HCT116 (cell line): ENCODE measurements at regions not wholly inside any gene's neighbourhood (a gene's known extent, or its start where the extent isn't known, plus 50 kb on each side); places are given as distances from the start of the nearest gene placed in this dataset.
"Not testable (repeated sequence)": the region's sequence is repeated elsewhere in the genome, so short reads cannot be mapped to it uniquely, and the experiment has no call there.

Experiments
- CEBPB ChIP-seq: IDR thresholded peaks from 2 replicates; pipeline ENCODE4 v1.6.1; 2012; ENCODE audit warnings: low read depth
- EGR1 ChIP-seq: IDR thresholded peaks from 2 replicates; pipeline ENCODE4 v1.6.1; 2012; ENCODE audit warnings: low read depth
- ELF1 ChIP-seq: IDR thresholded peaks from 2 replicates; pipeline ENCODE4 v1.6.1; 2012; ENCODE audit warnings: low read depth, borderline replicate concordance
- EZH2phosphoT487 ChIP-seq: fragments of 200-600 bp; IDR thresholded peaks from 2 replicates; pipeline ENCODE4 v1.6.1; 2018; ENCODE audit warnings: antibody characterized with exemption, borderline replicate concordance
- POLR2A ChIP-seq: IDR thresholded peaks from 2 replicates; pipeline ENCODE4 v1.7.0; 2011; ENCODE audit warnings: borderline replicate concordance; ENCODE audit not compliant: insufficient read depth, insufficient read length; ENCODE audit errors: extremely low read depth
- POLR2AphosphoS5 ChIP-seq: IDR thresholded peaks from 2 replicates; pipeline ENCODE4 v1.6.1; 2011; ENCODE audit warnings: mild to moderate bottlenecking, low read depth, low read length, moderate library complexity
- SIN3A ChIP-seq: IDR thresholded peaks from 2 replicates; pipeline ENCODE4 v1.6.1; 2012; ENCODE audit warnings: low read depth
- TCF7L2 ChIP-seq: IDR thresholded peaks from 2 replicates; pipeline ENCODE4 v1.7.0; 2011; ENCODE audit warnings: borderline replicate concordance, inconsistent platforms; ENCODE audit not compliant: insufficient read depth, insufficient read length; ENCODE audit errors: extremely low read depth
- ZNF274 ChIP-seq: fragments of 200-500 bp; sonication (Bioruptor generic); IDR thresholded peaks from 2 replicates; pipeline ENCODE4 v1.6.1; 2014; ENCODE audit warnings: mild to moderate bottlenecking, low read depth, low read length, inconsistent platforms
- TF ChIP-seq, protein P1 (sequence below): IDR thresholded peaks from 2 replicates; pipeline ENCODE4 v1.6.1; 2012
- TF ChIP-seq, protein P2 (sequence below): IDR thresholded peaks from 2 replicates; pipeline ENCODE4 v1.6.1; 2012; ENCODE audit warnings: low read depth
- TF ChIP-seq, protein P3 (sequence below), 3 experiments: fragments of 200-600 bp in 1 of 3; sonication (generic) in 1 of 3; IDR thresholded peaks in 2 of 3; conservative IDR thresholded peaks in 1 of 3; 2 replicates each; pipeline ENCODE4 v1.5.1; 2012 to 2017; ENCODE audit warnings: low read depth in 2 of 3, low read length in 2 of 3, antibody characterized with exemption in 1 of 3, borderline replicate concordance in 1 of 3, control low read depth in 1 of 3, mild to moderate bottlenecking in 1 of 3, mixed read lengths in 1 of 3, mixed run types in 1 of 3, moderate library complexity in 1 of 3; ENCODE audit not compliant: insufficient read depth in 1 of 3
- TF ChIP-seq, protein P4 (sequence below): IDR thresholded peaks from 2 replicates; pipeline ENCODE4 v1.6.1; 2012

DNA sequence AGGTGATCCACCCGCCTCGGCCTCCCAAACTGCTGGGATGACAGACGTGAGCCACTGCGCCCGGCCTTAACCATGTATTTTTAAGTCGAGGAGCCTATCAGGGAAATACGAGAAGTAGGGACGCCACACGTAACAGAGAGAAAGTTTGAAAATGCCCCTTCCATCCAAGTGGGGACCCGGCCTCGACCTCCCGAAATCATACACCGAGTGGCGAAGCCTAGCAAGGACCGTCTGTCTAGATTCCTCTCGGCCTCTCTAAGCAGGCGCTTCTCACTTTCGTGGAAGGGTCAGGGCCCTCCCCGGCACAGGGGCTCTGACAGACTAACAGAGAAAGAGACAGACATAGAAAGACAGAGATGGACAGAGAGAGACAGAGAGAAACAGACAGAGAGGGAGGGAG, 1503.6 kb upstream of the DEFB115 start:
- TF ChIP-seq POLR2AphosphoS5, CEBPB, POLR2A, EZH2phosphoT487, EGR1, TCF7L2, ZNF274, ELF1, SIN3A: not testable (repeated sequence)
- TF ChIP-seq, protein P1, sequence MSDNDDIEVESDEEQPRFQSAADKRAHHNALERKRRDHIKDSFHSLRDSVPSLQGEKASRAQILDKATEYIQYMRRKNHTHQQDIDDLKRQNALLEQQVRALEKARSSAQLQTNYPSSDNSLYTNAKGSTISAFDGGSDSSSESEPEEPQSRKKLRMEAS, result not testable (repeated sequence)
- TF ChIP-seq, protein P2, sequence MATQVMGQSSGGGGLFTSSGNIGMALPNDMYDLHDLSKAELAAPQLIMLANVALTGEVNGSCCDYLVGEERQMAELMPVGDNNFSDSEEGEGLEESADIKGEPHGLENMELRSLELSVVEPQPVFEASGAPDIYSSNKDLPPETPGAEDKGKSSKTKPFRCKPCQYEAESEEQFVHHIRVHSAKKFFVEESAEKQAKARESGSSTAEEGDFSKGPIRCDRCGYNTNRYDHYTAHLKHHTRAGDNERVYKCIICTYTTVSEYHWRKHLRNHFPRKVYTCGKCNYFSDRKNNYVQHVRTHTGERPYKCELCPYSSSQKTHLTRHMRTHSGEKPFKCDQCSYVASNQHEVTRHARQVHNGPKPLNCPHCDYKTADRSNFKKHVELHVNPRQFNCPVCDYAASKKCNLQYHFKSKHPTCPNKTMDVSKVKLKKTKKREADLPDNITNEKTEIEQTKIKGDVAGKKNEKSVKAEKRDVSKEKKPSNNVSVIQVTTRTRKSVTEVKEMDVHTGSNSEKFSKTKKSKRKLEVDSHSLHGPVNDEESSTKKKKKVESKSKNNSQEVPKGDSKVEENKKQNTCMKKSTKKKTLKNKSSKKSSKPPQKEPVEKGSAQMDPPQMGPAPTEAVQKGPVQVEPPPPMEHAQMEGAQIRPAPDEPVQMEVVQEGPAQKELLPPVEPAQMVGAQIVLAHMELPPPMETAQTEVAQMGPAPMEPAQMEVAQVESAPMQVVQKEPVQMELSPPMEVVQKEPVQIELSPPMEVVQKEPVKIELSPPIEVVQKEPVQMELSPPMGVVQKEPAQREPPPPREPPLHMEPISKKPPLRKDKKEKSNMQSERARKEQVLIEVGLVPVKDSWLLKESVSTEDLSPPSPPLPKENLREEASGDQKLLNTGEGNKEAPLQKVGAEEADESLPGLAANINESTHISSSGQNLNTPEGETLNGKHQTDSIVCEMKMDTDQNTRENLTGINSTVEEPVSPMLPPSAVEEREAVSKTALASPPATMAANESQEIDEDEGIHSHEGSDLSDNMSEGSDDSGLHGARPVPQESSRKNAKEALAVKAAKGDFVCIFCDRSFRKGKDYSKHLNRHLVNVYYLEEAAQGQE, result not testable (repeated sequence)
- TF ChIP-seq, protein P3, sequence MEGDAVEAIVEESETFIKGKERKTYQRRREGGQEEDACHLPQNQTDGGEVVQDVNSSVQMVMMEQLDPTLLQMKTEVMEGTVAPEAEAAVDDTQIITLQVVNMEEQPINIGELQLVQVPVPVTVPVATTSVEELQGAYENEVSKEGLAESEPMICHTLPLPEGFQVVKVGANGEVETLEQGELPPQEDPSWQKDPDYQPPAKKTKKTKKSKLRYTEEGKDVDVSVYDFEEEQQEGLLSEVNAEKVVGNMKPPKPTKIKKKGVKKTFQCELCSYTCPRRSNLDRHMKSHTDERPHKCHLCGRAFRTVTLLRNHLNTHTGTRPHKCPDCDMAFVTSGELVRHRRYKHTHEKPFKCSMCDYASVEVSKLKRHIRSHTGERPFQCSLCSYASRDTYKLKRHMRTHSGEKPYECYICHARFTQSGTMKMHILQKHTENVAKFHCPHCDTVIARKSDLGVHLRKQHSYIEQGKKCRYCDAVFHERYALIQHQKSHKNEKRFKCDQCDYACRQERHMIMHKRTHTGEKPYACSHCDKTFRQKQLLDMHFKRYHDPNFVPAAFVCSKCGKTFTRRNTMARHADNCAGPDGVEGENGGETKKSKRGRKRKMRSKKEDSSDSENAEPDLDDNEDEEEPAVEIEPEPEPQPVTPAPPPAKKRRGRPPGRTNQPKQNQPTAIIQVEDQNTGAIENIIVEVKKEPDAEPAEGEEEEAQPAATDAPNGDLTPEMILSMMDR (IDR thresholded peaks at IDR 0.05 in 2 of 3, conservative IDR thresholded peaks at IDR 0.05 in 1 of 3; ENCODE audit: borderline replicate concordance in 1 of 3, insufficient read depth in 1 of 3, low read depth in 2 of 3, low read length in 2 of 3), result not testable (repeated sequence)
- TF ChIP-seq, protein P4, sequence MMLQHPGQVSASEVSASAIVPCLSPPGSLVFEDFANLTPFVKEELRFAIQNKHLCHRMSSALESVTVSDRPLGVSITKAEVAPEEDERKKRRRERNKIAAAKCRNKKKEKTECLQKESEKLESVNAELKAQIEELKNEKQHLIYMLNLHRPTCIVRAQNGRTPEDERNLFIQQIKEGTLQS, result not testable (repeated sequence)
